Activated naive CD4-positive, alpha-beta T cell treated with anti-CD3 and anti-CD28 coated beads for 36 hours (primary cell): ENCODE measurements at regions not wholly inside any gene's neighbourhood (a gene's known extent, or its start where the extent isn't known, plus 50 kb on each side); places are given as distances from the start of the nearest gene placed in this dataset.
"Not testable (repeated sequence)": the region's sequence is repeated elsewhere in the genome, so short reads cannot be mapped to it uniquely, and the experiment has no call there.

Experiments
- CTCF ChIA-PET: fragments of 350-600 bp; sonication (Branson Sonifier 250); formaldehyde crosslinking; loops from one replicate; lab custom pipeline; 2021; ENCODE audit warnings: antibody characterized with exemption; lab: Charles Lee
- DNase-seq: peaks from one replicate; pipeline ENCODE4 v3.0.0-alpha.2; 2020
- H3K27ac Mint-ChIP-seq: one replicate; pipeline ENCODE4 v1.8.0; 2021; ENCODE audit warnings: mild to moderate bottlenecking, mixed read lengths
- H3K27me3 Mint-ChIP-seq: one replicate; pipeline ENCODE4 v1.8.0; 2021; ENCODE audit warnings: low read depth, mixed read lengths
- H3K36me3 Mint-ChIP-seq: one replicate; pipeline ENCODE4 v1.8.0; 2021; ENCODE audit warnings: low read depth, mixed read lengths
- H3K4me1 Mint-ChIP-seq: one replicate; pipeline ENCODE4 v1.8.0; 2021; ENCODE audit warnings: low read depth, mixed read lengths
- H3K4me3 Mint-ChIP-seq: one replicate; pipeline ENCODE4 v1.8.0; 2021; ENCODE audit warnings: mild to moderate bottlenecking, moderate library complexity, mixed read lengths
- H3K9me3 Mint-ChIP-seq: one replicate; pipeline ENCODE4 v1.8.0; 2021; ENCODE audit warnings: mixed read lengths
- intact Hi-C: fragments of 100-400 bp; cut with micrococcal nuclease; formaldehyde crosslinking; loops from one replicate; pipeline ENCODE4 v1.15.1; 2023

DNA sequence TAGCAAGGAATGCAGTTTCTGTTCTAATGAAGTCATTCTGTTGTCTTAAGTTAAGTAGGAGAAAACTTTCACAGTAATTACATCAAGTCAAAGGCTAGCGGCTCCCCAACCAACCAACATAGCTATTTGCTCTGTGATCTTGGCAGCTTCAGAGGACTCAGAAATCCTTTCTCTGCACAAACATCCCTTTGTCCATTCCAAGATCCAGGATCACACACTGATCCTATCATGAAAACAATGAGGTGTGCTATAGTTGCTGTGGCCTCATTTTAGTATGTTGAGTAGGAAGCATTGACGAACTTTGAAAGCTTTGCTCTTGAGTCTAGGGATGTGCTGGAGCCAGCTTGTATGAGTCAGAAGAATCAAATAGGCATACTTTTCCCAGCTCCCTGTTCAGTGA, 218.2 kb upstream of the PRSS58 start:
- peaks cover 69% of the 10 kb centered on the region for H3K4me1 Mint-ChIP-seq

GRCh38 chr7:142471820-142472219, 214.0 kb upstream of the PRSS58 start:
- no peaks in the 10 kb centered on the region for H3K27me3 Mint-ChIP-seq
- CTCF ChIA-PET, result interaction anchor here (3.4 kb wide), 1 partner anchor 11 kb away, joined by 24 read pairs; no protein-coding TSS in a partner anchor
- no peak overlapping the region for H3K4me3 Mint-ChIP-seq
- peaks cover 74% of the 10 kb centered on the region for H3K4me1 Mint-ChIP-seq
- H3K27ac Mint-ChIP-seq, result no peak overlapping the region
- DNase-seq, result no peak
- H3K36me3 Mint-ChIP-seq, result no peaks in the 10 kb centered on the region
- H3K9me3 Mint-ChIP-seq, result no peaks in the 10 kb centered on the region
- intact Hi-C loops, result no loop called here

More for the DNA sequence above, 218.2 kb upstream of the PRSS58 start:
- no peak overlapping the region for H3K27ac Mint-ChIP-seq
- H3K36me3 Mint-ChIP-seq, result no peaks in the 10 kb centered on the region
- CTCF ChIA-PET, result interaction anchor here (1.1 to 12.0 kb wide), 5 partner anchors 11 to 63 kb away, joined by 3 to 361 read pairs (median 4); no protein-coding TSS in a partner anchor
- no peak for DNase-seq
- no peaks in the 10 kb centered on the region for H3K9me3 Mint-ChIP-seq
- H3K4me3 Mint-ChIP-seq, result no peak overlapping the region
- intact Hi-C loops, result no loop called here
- no peaks in the 10 kb centered on the region for H3K27me3 Mint-ChIP-seq

DNA sequence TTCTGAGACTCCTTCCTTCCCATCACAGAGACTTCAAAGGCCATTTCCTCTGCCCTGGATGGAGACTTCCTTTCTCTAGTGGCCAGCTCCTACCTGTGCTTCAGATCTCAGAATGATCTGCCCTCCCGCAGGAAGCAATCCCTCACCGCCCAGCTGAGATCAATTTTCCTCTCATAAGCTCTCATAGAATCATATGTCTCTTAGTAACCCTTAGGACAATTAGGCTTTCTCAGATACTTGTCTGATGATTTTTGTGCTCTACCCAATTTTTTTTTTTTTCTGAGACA, 212.6 kb upstream of the PRSS58 start:
- Mint-ChIP-seq H3K4me3 (no peak overlapping the region), H3K27ac (no peak overlapping the region), H3K27me3 (no peaks in the 10 kb centered on the region), H3K4me1 (peaks cover 62% of the 10 kb centered on the region), H3K9me3 (no peaks in the 10 kb centered on the region), H3K36me3 (no peaks in the 10 kb centered on the region)
- CTCF ChIA-PET, result interaction anchor here (0.9 to 13.6 kb wide), 3 partner anchors 11 to 31 kb away, joined by 4 to 361 read pairs (median 18); no protein-coding TSS in a partner anchor
- no peak for DNase-seq
- intact Hi-C loops, result loop anchor here (1.0 kb wide), 1 partner anchor 8 kb away; no protein-coding TSS in a partner anchor

DNA sequence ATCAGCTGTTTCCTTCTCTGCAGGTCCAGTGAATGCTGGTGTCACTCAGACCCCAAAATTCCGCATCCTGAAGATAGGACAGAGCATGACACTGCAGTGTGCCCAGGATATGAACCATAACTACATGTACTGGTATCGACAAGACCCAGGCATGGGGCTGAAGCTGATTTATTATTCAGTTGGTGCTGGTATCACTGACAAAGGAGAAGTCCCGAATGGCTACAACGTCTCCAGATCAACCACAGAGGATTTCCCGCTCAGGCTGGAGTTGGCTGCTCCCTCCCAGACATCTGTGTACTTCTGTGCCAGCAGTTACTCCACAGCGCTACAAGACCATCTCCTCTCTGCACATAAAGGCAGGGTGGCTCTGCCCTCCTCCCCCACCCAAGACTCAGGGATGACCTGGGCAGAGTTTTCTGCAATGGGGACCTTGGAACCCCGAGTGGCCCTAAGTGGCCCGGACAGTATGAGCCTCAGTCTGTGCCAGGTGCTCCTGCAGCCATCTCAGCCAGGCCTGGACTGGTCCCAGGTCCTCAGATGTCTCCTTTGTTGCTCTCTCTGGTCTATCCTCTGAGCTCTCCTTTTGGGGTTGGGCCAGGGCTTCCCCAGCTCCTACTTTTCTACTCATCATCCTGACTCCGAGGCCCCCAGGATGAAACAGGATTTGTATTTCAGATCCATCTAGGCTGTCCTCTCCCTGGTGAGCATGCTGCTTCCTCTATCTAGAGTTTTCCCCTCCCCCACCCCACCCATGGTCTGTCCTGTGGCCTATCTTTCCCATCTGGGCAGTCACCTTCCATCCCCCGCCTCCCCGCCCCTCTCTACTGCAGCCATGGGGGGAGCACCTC, 212.1 kb upstream of the PRSS58 start:
- CTCF ChIA-PET, result interaction anchor here (0.9 to 13.6 kb wide), 4 partner anchors 10 to 57 kb away, joined by 3 to 361 read pairs (median 11); no protein-coding TSS in a partner anchor
- H3K36me3 Mint-ChIP-seq, result no peaks in the 10 kb centered on the region
- H3K9me3 Mint-ChIP-seq, result no peaks in the 10 kb centered on the region
- peaks cover 58% of the 10 kb centered on the region for H3K4me1 Mint-ChIP-seq
- H3K27me3 Mint-ChIP-seq, result no peaks in the 10 kb centered on the region
- H3K4me3 Mint-ChIP-seq, result peak overlapping the region; percentile 23
- no peak overlapping the region for H3K27ac Mint-ChIP-seq
- no peak for DNase-seq
- intact Hi-C loops, result loop anchor here (1.0 kb wide), 1 partner anchor 8 kb away; no protein-coding TSS in a partner anchor

DNA sequence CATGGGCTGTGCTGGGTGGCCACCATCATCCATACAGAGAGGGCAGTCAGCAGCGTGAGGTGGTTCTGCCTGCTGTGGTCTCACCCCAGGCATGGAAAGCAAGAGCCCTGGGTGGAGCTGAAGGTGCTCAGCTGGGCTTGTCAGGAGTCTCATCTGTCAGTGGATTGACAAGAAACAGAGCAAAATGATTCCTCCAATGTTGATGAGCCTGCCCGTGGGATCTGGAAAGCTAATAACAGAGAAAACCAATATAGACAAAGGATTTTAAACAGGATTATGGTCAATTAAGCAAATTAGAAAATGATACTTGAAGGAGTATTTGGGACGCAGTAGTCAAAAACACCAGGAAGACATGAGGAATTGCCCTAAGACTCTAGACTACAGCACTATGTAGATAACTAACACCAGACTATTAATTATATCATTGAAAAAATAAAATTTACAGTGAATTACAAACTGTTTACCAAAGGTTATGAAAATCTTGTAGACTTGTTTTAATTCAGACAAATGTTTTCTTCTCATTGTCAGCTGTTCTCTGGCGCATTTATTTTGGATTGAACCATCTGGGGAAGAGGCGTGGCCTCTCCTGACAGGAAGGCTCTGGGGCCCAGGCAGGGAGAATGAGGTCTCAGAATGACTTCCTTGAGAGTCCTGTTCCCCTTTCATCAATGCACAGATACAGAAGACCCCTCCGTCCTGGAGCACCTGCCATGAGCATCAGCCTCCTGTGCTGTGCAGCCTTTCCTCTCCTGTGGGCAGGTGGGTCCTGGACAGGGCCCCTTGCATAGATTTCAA, 211.2 kb upstream of the PRSS58 start:
- no peak for DNase-seq
- CTCF ChIA-PET, result interaction anchor here (0.9 to 13.6 kb wide), 3 partner anchors 9 to 56 kb away, joined by 3 to 361 read pairs (median 18); no protein-coding TSS in a partner anchor
- H3K27ac Mint-ChIP-seq, result peak overlapping the region; percentile 6
- H3K4me3 Mint-ChIP-seq, result peak overlapping the region; percentile 23
- H3K36me3 Mint-ChIP-seq, result no peaks in the 10 kb centered on the region
- peaks cover 52% of the 10 kb centered on the region for H3K4me1 Mint-ChIP-seq
- intact Hi-C loops, result no loop called here
- H3K27me3 Mint-ChIP-seq, result no peaks in the 10 kb centered on the region
- no peaks in the 10 kb centered on the region for H3K9me3 Mint-ChIP-seq

DNA sequence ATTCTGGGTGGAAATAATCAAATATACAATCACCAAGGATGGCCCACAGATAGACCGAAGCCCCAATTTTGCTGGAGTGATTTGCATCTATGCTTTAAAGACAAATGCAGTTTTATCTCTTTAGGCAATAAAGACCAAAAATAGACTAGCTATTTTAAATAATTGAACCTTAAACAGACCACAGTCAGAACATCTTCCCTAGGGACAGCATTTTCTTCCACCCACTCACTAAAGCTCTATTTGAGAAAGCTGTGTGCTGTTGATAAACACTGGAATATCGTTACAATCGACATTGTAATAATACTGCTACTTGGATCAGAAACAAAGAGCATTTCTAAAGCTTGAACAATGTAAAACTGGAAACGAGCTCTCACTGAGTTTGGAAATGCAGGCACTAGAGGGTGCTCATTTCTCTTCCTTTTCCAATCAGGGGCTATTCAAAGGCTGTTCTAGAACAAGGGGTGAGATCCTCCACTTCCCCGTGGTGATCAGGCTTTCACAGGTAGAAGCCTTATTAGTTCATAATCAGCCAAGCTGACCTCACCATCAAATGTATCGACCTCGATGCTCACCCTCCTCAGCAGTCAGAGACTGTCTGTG, 209.3 kb upstream of the PRSS58 start:
- CTCF ChIA-PET, result interaction anchor here (0.6 to 13.6 kb wide), 5 partner anchors 8 to 359 kb away, joined by 3 to 361 read pairs (median 6); no protein-coding TSS in a partner anchor
- H3K27ac Mint-ChIP-seq, result peak overlapping the region; percentile 39
- peaks cover 57% of the 10 kb centered on the region for H3K4me1 Mint-ChIP-seq

DNA sequence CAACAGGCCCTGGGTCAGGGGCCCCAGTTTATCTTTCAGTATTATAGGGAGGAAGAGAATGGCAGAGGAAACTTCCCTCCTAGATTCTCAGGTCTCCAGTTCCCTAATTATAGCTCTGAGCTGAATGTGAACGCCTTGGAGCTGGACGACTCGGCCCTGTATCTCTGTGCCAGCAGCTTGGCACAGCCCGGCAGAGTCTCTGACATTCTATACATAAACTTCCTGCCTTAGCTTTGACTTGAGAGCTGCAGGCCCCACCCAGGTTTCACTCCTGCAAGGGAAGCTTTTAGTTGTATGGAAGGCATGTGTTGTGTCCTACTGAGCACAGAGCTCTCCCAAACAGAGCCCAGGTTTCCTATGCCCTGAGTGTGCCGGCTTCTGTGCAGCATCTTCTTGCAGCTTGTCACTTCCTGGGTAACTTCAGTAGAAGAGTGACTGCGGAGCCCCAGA, 205.6 kb upstream of the PRSS58 start:
- CTCF ChIA-PET, result interaction anchor here (0.7 to 13.6 kb wide), 21 partner anchors 9 to 348 kb away, joined by 3 to 361 read pairs (median 5); no protein-coding TSS in a partner anchor
- peak; percentile 47 for DNase-seq

More for the DNA sequence above, 209.3 kb upstream of the PRSS58 start:
- H3K9me3 Mint-ChIP-seq, intact Hi-C loops, H3K27me3 Mint-ChIP-seq, H3K4me3 Mint-ChIP-seq, H3K36me3 Mint-ChIP-seq, DNase-seq: not testable (repeated sequence)

DNA sequence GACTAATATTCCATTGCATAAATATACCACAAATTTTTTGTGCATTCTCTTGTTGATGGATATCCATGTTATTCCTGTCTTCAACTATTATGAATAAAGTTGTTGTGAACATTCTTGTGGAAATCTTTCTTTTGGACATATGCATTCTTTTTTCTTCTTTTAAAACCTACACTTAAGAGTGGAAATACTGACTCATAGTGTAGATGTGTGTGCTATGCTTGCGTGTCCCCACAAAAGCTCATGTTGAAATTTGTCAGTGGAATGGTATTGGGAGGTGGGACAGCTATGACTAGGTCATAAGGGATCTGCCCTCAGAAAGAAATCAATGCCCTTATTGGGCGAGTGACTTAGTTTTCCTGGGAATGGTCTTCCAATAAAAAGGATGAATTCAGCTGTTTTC, 203.6 kb upstream of the PRSS58 start:
- intact Hi-C loops, result loop anchor here (2.0 kb wide), 1 partner anchor 55 kb away; no protein-coding TSS in a partner anchor
- CTCF ChIA-PET, result interaction anchor here (0.7 to 13.6 kb wide), 17 partner anchors 12 to 142 kb away, joined by 3 to 361 read pairs (median 8); no protein-coding TSS in a partner anchor
- Mint-ChIP-seq H3K4me1 (peaks cover 61% of the 10 kb centered on the region), H3K27me3 (no peaks in the 10 kb centered on the region), H3K9me3 (no peaks in the 10 kb centered on the region), H3K36me3 (no peaks in the 10 kb centered on the region), H3K4me3 (no peak overlapping the region), H3K27ac (peak overlapping the region; percentile 10)
- DNase-seq, result no peak

More for the DNA sequence above, 205.6 kb upstream of the PRSS58 start:
- Mint-ChIP-seq H3K4me1 (peaks cover 57% of the 10 kb centered on the region), H3K27ac (peak overlapping the region; percentile 91), H3K27me3 (no peaks in the 10 kb centered on the region), H3K36me3 (no peaks in the 10 kb centered on the region), H3K9me3 (no peaks in the 10 kb centered on the region), H3K4me3 (peak overlapping the region; percentile 73)
- intact Hi-C loops, result loop anchor here (2.0 kb wide), 1 partner anchor 79 kb away; no protein-coding TSS in a partner anchor

GRCh38 chr7:142460402-142461117, 202.7 kb upstream of the PRSS58 start:
- Mint-ChIP-seq H3K9me3 (no peaks in the 10 kb centered on the region), H3K4me1 (peaks cover 62% of the 10 kb centered on the region), H3K27ac (peak overlapping the region; percentile 62)

GRCh38 chr7:142459551-142459963, 201.7 kb upstream of the PRSS58 start:
- peak; percentile 59 for DNase-seq
- Mint-ChIP-seq H3K4me3 (peak overlapping the region; percentile 16), H3K27me3 (no peaks in the 10 kb centered on the region), H3K36me3 (no peaks in the 10 kb centered on the region), H3K27ac (peak overlapping the region; percentile 9), H3K4me1 (peaks cover 71% of the 10 kb centered on the region), H3K9me3 (no peaks in the 10 kb centered on the region)
- intact Hi-C loops, result loop anchor here (1.0 kb wide), 5 partner anchors 19 to 128 kb away; no protein-coding TSS in a partner anchor
- CTCF ChIA-PET, result interaction anchor here (0.6 to 13.6 kb wide), 39 partner anchors 9 to 422 kb away, joined by 3 to 361 read pairs (median 4); no protein-coding TSS in a partner anchor

More at GRCh38 chr7:142460402-142461117, 202.7 kb upstream of the PRSS58 start:
- Mint-ChIP-seq H3K4me3 (no peak overlapping the region), H3K27me3 (no peaks in the 10 kb centered on the region), H3K36me3 (no peaks in the 10 kb centered on the region)
- intact Hi-C loops, result loop anchor here (2.0 kb wide), 1 partner anchor 56 kb away; no protein-coding TSS in a partner anchor
- no peak for DNase-seq
- CTCF ChIA-PET, result interaction anchor here (0.6 to 13.6 kb wide), 27 partner anchors 8 to 350 kb away, joined by 3 to 361 read pairs (median 6); no protein-coding TSS in a partner anchor
